DND-41 (cell line): ENCODE measurements at regions not wholly inside any gene's neighbourhood (a gene's known extent, or its start where the extent isn't known, plus 50 kb on each side); places are given as distances from the start of the nearest gene placed in this dataset.

Experiments used
- EZH2 ChIP-seq: IDR thresholded peaks from 3 replicates; pipeline ENCODE4 v1.6.1; 2012; ENCODE audit warnings: borderline replicate concordance, low read depth, mild to moderate bottlenecking, moderate library complexity, low read length, inconsistent platforms; ENCODE audit not compliant: severe bottlenecking
- TF ChIP-seq, protein P1 (sequence below): IDR thresholded peaks from 2 replicates; pipeline ENCODE4 v1.5.1; 2012; ENCODE audit warnings: borderline replicate concordance, low read length, moderate library complexity, mild to moderate bottlenecking; ENCODE audit not compliant: poor library complexity, severe bottlenecking; ENCODE audit errors: extremely low read depth

GRCh38 chr12:115177899-115178298 is 493.9 kb upstream of the TBX3 start:
- TF ChIP-seq, protein P1, sequence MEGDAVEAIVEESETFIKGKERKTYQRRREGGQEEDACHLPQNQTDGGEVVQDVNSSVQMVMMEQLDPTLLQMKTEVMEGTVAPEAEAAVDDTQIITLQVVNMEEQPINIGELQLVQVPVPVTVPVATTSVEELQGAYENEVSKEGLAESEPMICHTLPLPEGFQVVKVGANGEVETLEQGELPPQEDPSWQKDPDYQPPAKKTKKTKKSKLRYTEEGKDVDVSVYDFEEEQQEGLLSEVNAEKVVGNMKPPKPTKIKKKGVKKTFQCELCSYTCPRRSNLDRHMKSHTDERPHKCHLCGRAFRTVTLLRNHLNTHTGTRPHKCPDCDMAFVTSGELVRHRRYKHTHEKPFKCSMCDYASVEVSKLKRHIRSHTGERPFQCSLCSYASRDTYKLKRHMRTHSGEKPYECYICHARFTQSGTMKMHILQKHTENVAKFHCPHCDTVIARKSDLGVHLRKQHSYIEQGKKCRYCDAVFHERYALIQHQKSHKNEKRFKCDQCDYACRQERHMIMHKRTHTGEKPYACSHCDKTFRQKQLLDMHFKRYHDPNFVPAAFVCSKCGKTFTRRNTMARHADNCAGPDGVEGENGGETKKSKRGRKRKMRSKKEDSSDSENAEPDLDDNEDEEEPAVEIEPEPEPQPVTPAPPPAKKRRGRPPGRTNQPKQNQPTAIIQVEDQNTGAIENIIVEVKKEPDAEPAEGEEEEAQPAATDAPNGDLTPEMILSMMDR, result no peak
- no peak for TF ChIP-seq EZH2
